H9 (cell line): ENCODE measurements at regions not wholly inside any gene's neighbourhood (a gene's known extent, or its start where the extent isn't known, plus 50 kb on each side); places are given as distances from the start of the nearest gene placed in this dataset.

ENCODE experiments used
- DNase-seq: peaks from one replicate; pipeline ENCODE4 v3.0.0-alpha.2; 2017
- H2AFZ ChIP-seq: one replicate; pipeline ENCODE4 v1.6.1; 2013; ENCODE audit warnings: mild to moderate bottlenecking, low read length, control low read depth, moderate library complexity
- H2AK5ac ChIP-seq: 2 replicates; pipeline ENCODE4 v1.6.1; 2013; ENCODE audit warnings: low read length, control low read depth, mixed read lengths; ENCODE audit not compliant: insufficient read length
- H2BK120ac ChIP-seq: one replicate; pipeline ENCODE4 v1.6.1; 2013; ENCODE audit warnings: low read depth, mild to moderate bottlenecking, low read length, control low read depth, inconsistent platforms; ENCODE audit not compliant: poor library complexity, severe bottlenecking
- H2BK12ac ChIP-seq: 2 replicates; pipeline ENCODE4 v1.6.1; 2013; ENCODE audit warnings: low read length, control low read depth, mixed read lengths, low read depth; ENCODE audit not compliant: insufficient read length
- H2BK15ac ChIP-seq: 2 replicates; pipeline ENCODE4 v1.6.1; 2013; ENCODE audit warnings: low read depth, low read length, control low read depth
- H2BK20ac ChIP-seq: one replicate; pipeline ENCODE4 v1.6.1; 2013; ENCODE audit warnings: low read depth, mild to moderate bottlenecking, low read length, control low read depth, inconsistent platforms; ENCODE audit not compliant: poor library complexity, severe bottlenecking
- H2BK5ac ChIP-seq: 2 replicates; pipeline ENCODE4 v1.6.1; 2013; ENCODE audit warnings: low read length, control low read depth, mixed read lengths; ENCODE audit not compliant: insufficient read length
- H3K14ac ChIP-seq: 2 replicates; pipeline ENCODE4 v1.6.1; 2013; ENCODE audit warnings: low read length, control low read depth; ENCODE audit not compliant: insufficient read depth
- H3K18ac ChIP-seq: 2 replicates; pipeline ENCODE4 v1.6.1; 2013; ENCODE audit warnings: low read depth, mild to moderate bottlenecking, mixed read lengths, low read length, control low read depth; ENCODE audit not compliant: insufficient read length
- H3K23ac ChIP-seq: 2 replicates; pipeline ENCODE4 v1.6.1; 2013; ENCODE audit warnings: low read length, control low read depth, mixed read lengths, low read depth; ENCODE audit not compliant: insufficient read length
- H3K23me2 ChIP-seq: 2 replicates; pipeline ENCODE4 v1.6.1; 2013; ENCODE audit warnings: low read depth, mild to moderate bottlenecking, mixed read lengths, low read length, control low read depth; ENCODE audit not compliant: insufficient read length, poor library complexity, severe bottlenecking
- H3K27ac ChIP-seq: 2 replicates; pipeline ENCODE4 v1.5.1; 2013; ENCODE audit warnings: low read length, control low read depth, mixed read lengths, low read depth; ENCODE audit not compliant: insufficient read length
- H3K27me3 ChIP-seq: 2 replicates; pipeline ENCODE4 v1.6.1; 2013; ENCODE audit warnings: low read length, control low read depth, inconsistent platforms; ENCODE audit not compliant: insufficient read depth
- H3K4ac ChIP-seq: 2 replicates; pipeline ENCODE4 v1.6.1; 2013; ENCODE audit warnings: low read depth, mild to moderate bottlenecking, control low read depth, inconsistent platforms, low read length, moderate library complexity
- H3K4me1 ChIP-seq: 2 replicates; pipeline ENCODE4 v1.6.1; 2013; ENCODE audit warnings: low read length, control low read depth, inconsistent platforms; ENCODE audit not compliant: insufficient read depth
- H3K4me2 ChIP-seq: 2 replicates; pipeline ENCODE4 v1.6.1; 2013; ENCODE audit warnings: low read length, control low read depth, mixed read lengths; ENCODE audit not compliant: insufficient read length, insufficient read depth
- H3K56ac ChIP-seq: 2 replicates; pipeline ENCODE4 v1.6.1; 2013; ENCODE audit warnings: low read depth, mild to moderate bottlenecking, mixed read lengths, low read length, control low read depth; ENCODE audit not compliant: insufficient read length
- H3K79me1 ChIP-seq: 2 replicates; pipeline ENCODE4 v1.6.1; 2013; ENCODE audit warnings: low read depth, mild to moderate bottlenecking, moderate library complexity, low read length, control low read depth, inconsistent platforms; ENCODE audit not compliant: insufficient read depth, poor library complexity, severe bottlenecking
- H3K79me2 ChIP-seq: 2 replicates; pipeline ENCODE4 v1.6.1; 2013; ENCODE audit warnings: low read length, control low read depth, inconsistent platforms; ENCODE audit not compliant: insufficient read depth
- H3K9ac ChIP-seq: 2 replicates; pipeline ENCODE4 v1.6.1; 2013; ENCODE audit warnings: low read length, control low read depth, mixed read lengths; ENCODE audit not compliant: insufficient read length; ENCODE audit errors: extremely low read depth
- H3K9me3 ChIP-seq: one replicate; pipeline ENCODE4 v1.6.1; 2013; ENCODE audit warnings: low read depth, low read length, inconsistent platforms; ENCODE audit not compliant: control insufficient read depth
- H3T11ph ChIP-seq: one replicate; pipeline ENCODE4 v1.6.1; 2013; ENCODE audit warnings: mild to moderate bottlenecking, low read length, control low read depth, inconsistent platforms
- H4K20me1 ChIP-seq: one replicate; pipeline ENCODE4 v1.6.1; 2013; ENCODE audit not compliant: control insufficient read depth, insufficient read length, insufficient read depth
- H4K5ac ChIP-seq: 2 replicates; pipeline ENCODE4 v1.6.1; 2013; ENCODE audit warnings: low read depth, mild to moderate bottlenecking, mixed read lengths, low read length, control low read depth; ENCODE audit not compliant: insufficient read length
- H4K8ac ChIP-seq: replicated peaks from 2 replicates; pipeline ENCODE4 v1.6.1; 2013; ENCODE audit warnings: low read length, control low read depth, mixed read lengths, low read depth; ENCODE audit not compliant: insufficient read length
- H4K91ac ChIP-seq: 2 replicates; pipeline ENCODE4 v1.6.1; 2013; ENCODE audit warnings: low read depth, mild to moderate bottlenecking, moderate library complexity, mixed read lengths, low read length, control low read depth; ENCODE audit not compliant: insufficient read length
- H3K27ac Mint-ChIP-seq, 3 experiments: 2 replicates in 2 of 3; 3 replicates in 1 of 3; pipeline ENCODE4 v1.8.0; 2020 to 2021; ENCODE audit warnings: mixed read lengths in 3 of 3, mild to moderate bottlenecking in 1 of 3, moderate library complexity in 1 of 3
- H3K27me3 Mint-ChIP-seq: 2 replicates; pipeline ENCODE4 v1.8.0; 2021; ENCODE audit warnings: low read depth, mild to moderate bottlenecking, moderate library complexity, mixed read lengths
- H3K36me3 Mint-ChIP-seq, 3 experiments: 2 replicates in 2 of 3; 3 replicates in 1 of 3; pipeline ENCODE4 v1.8.0; 2020 to 2021; ENCODE audit warnings: low read depth in 3 of 3, mixed read lengths in 3 of 3; ENCODE audit not compliant: insufficient read depth in 1 of 3
- H3K4me1 Mint-ChIP-seq, 2 experiments: 2 replicates each; pipeline ENCODE4 v1.8.0; 2020; ENCODE audit warnings: mixed read lengths in 2 of 2
- H3K4me3 Mint-ChIP-seq, 2 experiments: 2 replicates in 1 of 2; 3 replicates in 1 of 2; pipeline ENCODE4 v1.8.0; 2020 to 2021; ENCODE audit warnings: mild to moderate bottlenecking in 2 of 2, mixed read lengths in 2 of 2, moderate library complexity in 1 of 2
- H3K9me3 Mint-ChIP-seq, 2 experiments: 2 replicates in 1 of 2; 3 replicates in 1 of 2; pipeline ENCODE4 v1.8.0; 2020; ENCODE audit warnings: mild to moderate bottlenecking in 2 of 2, mixed read lengths in 2 of 2, moderate library complexity in 1 of 2
- CTCF ChIP-seq: fragments of 200-600 bp; sonication (generic); conservative IDR thresholded peaks from 3 replicates; pipeline ENCODE4 v1.8.0; 2021; ENCODE audit warnings: antibody characterized with exemption, mild to moderate bottlenecking
- whole genome bisulfite sequencing: extraction: QIAGEN DNeasy Blood & Tissue Kit; methylation state at CpG from one replicate; pipeline ENCODE4 v1.1.7; 2013; ENCODE audit warnings: missing lambda C conversion rate, low lambda C conversion rate, mixed read lengths; ENCODE audit not compliant: insufficient read length; ENCODE audit errors: extremely low coverage; 5-methylcytosine and 5-hydroxymethylcytosine counted together

- no peak overlapping the region for H3K4ac ChIP-seq
- H3K79me1 ChIP-seq, result no peaks in the 10 kb centered on the region
- H2BK12ac ChIP-seq, result no peak overlapping the region
- H3K79me2 ChIP-seq, result no peaks in the 10 kb centered on the region
- no peak overlapping the region for H4K91ac ChIP-seq
- H3K23me2 ChIP-seq, result no peaks in the 10 kb centered on the region
- Mint-ChIP-seq H3K4me3 (no peak overlapping the region), H3K27ac (no peak overlapping the region), H3K4me1 (no peaks in the 10 kb centered on the region), H3K36me3 (peaks cover 7 to 12% (median 8%) of the 10 kb centered on the region in 3 experiments; a peak in 6 of 7 replicates), H3K27me3 (no peaks in the 10 kb centered on the region), H3K9me3 (peaks cover 82 to 86% of the 10 kb centered on the region in 2 experiments)
- H3K9me3 ChIP-seq, result peaks cover 35% of the 10 kb centered on the region
- no peak overlapping the region for H2AK5ac ChIP-seq
- no peak overlapping the region for H3K4me2 ChIP-seq
- H3K27me3 ChIP-seq, result no peaks in the 10 kb centered on the region
- H4K20me1 ChIP-seq, result no peaks in the 10 kb centered on the region
- H2BK5ac ChIP-seq, result no peak overlapping the region
- H3T11ph ChIP-seq, result no peak overlapping the region
- no peak for DNase-seq
- no peak overlapping the region for H2BK20ac ChIP-seq
- H3K4me1 ChIP-seq, result no peaks in the 10 kb centered on the region
- no peak overlapping the region for H3K18ac ChIP-seq
- no peak overlapping the region for H2AFZ ChIP-seq
- H3K14ac ChIP-seq, result no peak overlapping the region
- H2BK15ac ChIP-seq, result no peak overlapping the region
- H3K23ac ChIP-seq, result no peak overlapping the region
- no peak overlapping the region for H2BK120ac ChIP-seq
- H4K8ac ChIP-seq, result no peak overlapping the region
- TF ChIP-seq CTCF, result peak; percentile 36; the same call in 1 of the 3 replicates
- no CpG with 5 or more reads among the region's 1 CpG for WGBS
- no peak overlapping the region for H3K27ac ChIP-seq
- H4K5ac ChIP-seq, result no peak overlapping the region
- no peak overlapping the region for H3K9ac ChIP-seq
- no peak overlapping the region for H3K56ac ChIP-seq
Measured at GRCh38 chr10:42428534-42428933, 209.8 kb downstream of the ZNF33B start.
